UCSD-AML1 (cell line): ENCODE measurements at regions not wholly inside any gene's neighbourhood (a gene's known extent, or its start where the extent isn't known, plus 50 kb on each side); places are given as distances from the start of the nearest gene placed in this dataset.
"Not testable (repeated sequence)": the region's sequence is repeated elsewhere in the genome, so short reads cannot be mapped to it uniquely, and the experiment has no call there.

ENCODE experiments used
- DNase-seq: peaks from one replicate; lab custom pipeline; 2025; ENCODE audit not compliant: unreplicated experiment; lab: John Stamatoyannopoulos, UW

DNA sequence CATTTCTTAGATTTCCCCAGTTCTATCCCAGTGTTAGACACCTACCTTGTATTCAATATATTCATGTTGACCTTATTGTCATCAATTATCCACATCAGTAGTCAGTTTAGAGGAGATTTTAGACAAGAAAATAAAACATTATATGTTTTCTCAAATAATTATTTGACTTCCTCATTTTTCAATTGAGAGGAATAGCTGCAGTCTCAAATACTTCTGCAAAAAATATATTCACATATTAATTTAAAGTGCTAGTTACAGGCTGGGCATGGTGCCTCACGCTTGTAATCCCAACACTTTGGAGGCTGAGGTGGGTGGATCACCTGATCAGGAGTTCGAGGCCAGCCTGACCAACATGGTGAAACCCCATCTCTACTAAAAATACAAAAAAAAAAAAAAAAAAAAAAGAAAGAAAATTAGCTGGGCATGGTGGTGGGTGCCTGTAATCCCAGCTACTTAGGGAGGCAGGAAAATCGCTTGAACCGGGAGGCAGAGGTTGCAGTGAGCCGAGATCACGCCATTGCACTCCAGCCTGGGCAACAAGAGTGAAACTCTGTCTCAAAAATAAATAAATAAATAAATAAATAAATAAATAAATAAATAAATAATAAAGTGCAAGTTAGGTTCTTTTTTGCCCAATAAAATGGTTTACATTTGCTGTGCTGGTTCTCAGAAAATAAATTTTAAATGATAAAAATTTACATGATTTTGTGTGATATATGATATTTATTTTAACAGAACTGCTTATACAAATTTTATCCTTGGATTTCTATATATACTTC, 565.3 kb upstream of the GOLIM4 start:
- DNase-seq, result not testable (repeated sequence)

DNA sequence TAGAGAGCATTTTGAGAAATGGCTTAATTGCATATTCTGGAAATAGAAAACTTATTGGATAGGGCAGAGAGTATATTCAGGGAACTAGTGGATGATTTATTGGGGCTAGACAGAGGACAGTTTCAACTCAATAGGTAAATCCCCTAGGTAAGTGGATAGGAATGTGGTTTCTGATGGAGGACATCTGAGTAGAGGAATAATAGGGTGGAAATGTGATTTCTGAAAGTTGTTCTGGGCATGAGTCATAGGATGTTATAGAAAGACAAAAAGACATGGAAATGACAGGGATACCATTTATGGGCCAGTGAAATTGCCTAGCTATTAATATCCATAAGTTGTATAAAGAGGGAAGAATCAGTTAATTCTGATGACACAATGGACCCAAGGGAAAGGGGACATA, 563.3 kb upstream of the GOLIM4 start:
- no peak for DNase-seq

- no peak for DNase-seq
Observed at GRCh38 chr3:168655611-168656010, 559.9 kb upstream of the GOLIM4 start.

GRCh38 chr3:168654700-168655099, 559.0 kb upstream of the GOLIM4 start:
- DNase-seq, result no peak

DNA sequence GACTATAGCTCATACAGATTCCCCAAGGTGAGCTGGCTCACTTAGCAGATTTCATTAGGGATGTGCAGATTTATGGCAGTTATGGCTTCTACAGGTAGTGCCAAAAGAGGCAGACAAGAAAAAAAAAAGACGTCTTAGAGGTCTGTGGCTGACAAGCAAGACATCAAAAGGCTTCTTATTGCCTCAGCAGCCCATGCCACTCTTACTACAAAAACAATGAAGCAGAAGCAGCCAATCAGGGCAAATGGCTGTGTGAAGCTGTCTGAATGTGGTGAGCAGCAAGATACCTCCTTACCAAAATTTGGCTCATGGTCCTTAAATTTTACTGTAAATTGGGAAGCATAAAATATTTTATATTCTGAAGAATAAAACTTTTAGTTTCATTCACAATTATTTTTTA, 557.5 kb upstream of the GOLIM4 start:
- DNase-seq, result no peak

- DNase-seq, result no peak
Observed at GRCh38 chr3:168648321-168648720, 552.6 kb upstream of the GOLIM4 start.

- DNase-seq, result no peak
Observed at GRCh38 chr3:168647582-168647981, 551.9 kb upstream of the GOLIM4 start.

DNA sequence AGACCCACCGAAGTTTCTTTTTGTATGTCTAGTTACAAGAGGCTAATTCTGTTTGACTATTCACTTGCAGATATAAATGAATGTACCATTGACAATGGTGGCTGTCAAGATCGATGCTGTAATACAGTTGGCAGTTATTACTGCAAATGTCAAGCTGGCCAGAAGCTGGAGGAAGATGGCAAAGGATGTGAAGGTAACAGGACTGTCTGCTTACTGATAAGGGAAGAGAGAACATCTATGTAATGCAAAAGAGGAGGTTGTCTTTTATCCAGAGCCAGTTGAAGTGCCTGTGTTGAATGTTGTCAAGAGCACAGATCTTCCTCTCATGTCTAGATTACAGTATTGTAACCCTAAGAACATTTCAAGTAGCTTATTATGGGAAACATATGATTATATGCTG, 549.5 kb upstream of the GOLIM4 start:
- no peak for DNase-seq

GRCh38 chr3:168628549-168628948, 532.8 kb upstream of the GOLIM4 start:
- DNase-seq, result no peak

- no peak for DNase-seq
Observed at GRCh38 chr3:168625477-168625876, 529.8 kb upstream of the GOLIM4 start.

- DNase-seq, result no peak
Observed at GRCh38 chr3:168624892-168625448, 529.2 kb upstream of the GOLIM4 start.

DNA sequence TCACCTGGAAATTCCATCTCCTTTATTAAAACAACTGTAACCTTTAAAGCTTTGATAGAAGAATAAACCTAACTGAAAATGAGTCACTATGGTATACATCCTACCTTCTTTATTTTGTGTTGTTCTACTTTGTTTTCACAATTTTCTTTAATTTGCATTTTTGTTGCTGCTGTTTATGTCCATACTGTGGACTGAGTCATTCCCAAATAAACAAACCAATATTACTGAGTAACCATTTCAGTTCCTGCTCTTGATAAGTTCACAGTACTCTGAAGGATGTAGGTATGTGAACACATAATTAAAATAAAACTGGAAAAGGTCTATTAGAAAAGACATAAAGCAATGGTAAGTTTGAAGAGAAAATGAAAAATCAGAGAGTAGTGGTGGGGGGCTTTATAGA, 528.5 kb upstream of the GOLIM4 start:
- no peak for DNase-seq

DNA sequence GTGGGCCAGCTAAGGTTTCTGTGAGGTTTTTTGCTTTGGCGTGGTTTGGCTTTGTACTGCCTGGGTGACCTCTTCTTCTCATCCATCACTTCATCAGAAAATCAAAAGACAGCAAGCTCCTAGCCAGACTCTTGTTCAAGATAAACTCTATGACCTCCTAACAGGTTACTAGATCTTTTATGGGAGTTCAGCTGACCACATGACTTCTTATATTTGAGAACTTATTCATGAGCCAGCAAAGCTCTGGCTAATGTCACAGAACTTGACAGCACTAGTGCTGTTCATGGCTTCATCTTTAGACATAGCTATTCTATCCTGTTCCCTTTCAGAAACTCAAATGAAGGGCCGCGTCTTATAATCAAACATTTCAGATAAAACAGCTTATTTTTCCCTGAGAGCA, 527.1 kb upstream of the GOLIM4 start:
- DNase-seq, result no peak

GRCh38 chr3:168620854-168621253, 525.1 kb upstream of the GOLIM4 start:
- DNase-seq, result peak; percentile 44

GRCh38 chr3:168618827-168619470, 523.2 kb upstream of the GOLIM4 start:
- no peak for DNase-seq

DNA sequence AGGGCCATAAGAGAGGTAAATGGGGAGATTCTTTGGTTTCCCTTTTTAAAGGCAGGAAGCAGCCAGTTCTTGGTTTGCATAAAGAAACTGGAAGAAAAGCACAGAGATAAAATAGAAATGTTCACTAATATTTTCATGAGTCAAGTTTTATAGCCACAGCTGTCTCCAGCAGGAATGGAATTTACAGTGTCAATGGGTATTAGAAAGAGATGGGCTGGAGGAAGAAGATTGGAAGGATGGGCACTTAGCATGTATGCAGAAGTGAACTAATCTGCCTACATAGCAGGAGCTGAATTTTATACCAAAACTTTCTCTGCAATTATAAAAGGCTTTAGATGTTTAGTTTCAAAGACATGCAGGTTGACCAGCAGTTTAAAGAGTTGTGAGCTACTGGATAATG, 521.9 kb upstream of the GOLIM4 start:
- DNase-seq, result no peak

GRCh38 chr3:168616915-168617314, 521.2 kb upstream of the GOLIM4 start:
- DNase-seq, result no peak

- no peak for DNase-seq
Observed at GRCh38 chr3:168615493-168616020, 519.8 kb upstream of the GOLIM4 start.

GRCh38 chr3:168613151-168613550, 517.4 kb upstream of the GOLIM4 start:
- no peak for DNase-seq

DNA sequence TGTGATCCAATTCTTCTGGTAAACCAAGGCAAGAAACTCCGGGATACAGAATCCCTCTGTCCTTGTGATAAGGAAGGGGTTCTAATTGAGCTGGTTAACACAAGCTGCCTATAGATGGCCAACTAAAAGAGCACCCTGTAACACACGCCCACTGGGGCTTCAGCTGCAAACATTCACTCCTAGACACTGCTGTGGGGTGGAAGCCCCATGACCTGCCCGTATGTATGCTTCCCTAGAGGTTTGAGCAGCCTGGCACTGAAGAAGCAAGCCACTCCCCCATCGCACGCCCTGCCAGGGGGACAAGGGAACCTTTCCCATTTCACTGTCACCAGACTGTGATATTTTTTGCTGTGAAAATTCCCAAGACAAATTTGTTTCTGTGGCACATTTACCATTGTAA, 516.9 kb upstream of the GOLIM4 start:
- DNase-seq, result peak; percentile 21

DNA sequence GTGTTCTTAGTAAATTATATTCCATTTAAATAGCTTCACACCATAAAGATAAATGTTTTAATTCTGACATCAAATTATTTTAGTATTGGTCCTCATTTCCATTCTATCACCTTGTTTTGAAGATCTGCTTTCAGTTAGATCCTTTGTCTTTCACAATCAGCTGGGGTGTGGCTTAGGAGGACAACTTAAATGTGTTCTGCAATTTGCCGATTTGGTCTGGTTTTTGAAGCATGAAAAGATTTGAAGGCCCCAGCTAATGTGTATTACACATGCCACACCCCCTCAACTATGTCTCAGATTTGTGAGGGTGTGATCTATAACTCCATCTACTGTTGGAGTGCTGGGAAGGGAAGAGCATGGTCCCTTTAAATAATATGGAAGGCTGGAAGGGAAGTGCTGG, 516.1 kb upstream of the GOLIM4 start:
- no peak for DNase-seq

DNA sequence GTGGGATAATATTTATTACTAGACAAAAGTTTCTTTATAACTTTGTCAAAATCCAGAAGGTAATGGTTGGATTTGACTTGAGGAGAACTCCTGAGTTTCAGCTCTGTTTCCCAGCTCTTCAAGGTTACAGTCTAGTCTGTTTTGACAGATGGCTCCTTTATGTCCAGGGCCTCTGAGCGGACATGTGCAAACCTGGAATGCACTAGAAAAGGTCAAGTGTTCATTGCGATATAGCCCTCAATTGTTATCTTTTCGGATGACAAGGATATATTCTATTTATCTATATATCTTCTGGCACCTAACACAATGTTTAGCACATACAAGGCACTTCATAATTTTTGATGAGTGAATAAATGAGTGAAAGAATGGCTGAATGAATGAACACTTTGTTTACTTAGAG, 513.2 kb upstream of the GOLIM4 start:
- DNase-seq, result no peak
